ENCODE measurements at regions not wholly inside any gene's neighbourhood (a gene's known extent, or its start where the extent isn't known, plus 50 kb on each side); places are given as distances from the start of the nearest gene placed in this dataset.

GRCh38 chr5:20044460-20044859, 56.5 kb upstream of the CDH18 start:
- no peak for DNase-seq (ENCODE audit: low read depth)
- TF ChIP-seq, protein P1, sequence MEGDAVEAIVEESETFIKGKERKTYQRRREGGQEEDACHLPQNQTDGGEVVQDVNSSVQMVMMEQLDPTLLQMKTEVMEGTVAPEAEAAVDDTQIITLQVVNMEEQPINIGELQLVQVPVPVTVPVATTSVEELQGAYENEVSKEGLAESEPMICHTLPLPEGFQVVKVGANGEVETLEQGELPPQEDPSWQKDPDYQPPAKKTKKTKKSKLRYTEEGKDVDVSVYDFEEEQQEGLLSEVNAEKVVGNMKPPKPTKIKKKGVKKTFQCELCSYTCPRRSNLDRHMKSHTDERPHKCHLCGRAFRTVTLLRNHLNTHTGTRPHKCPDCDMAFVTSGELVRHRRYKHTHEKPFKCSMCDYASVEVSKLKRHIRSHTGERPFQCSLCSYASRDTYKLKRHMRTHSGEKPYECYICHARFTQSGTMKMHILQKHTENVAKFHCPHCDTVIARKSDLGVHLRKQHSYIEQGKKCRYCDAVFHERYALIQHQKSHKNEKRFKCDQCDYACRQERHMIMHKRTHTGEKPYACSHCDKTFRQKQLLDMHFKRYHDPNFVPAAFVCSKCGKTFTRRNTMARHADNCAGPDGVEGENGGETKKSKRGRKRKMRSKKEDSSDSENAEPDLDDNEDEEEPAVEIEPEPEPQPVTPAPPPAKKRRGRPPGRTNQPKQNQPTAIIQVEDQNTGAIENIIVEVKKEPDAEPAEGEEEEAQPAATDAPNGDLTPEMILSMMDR (IDR thresholded peaks at IDR 0.05; ENCODE audit: low read depth, low read length, missing control alignments), result no peak
- in situ Hi-C loops (cut with HindIII; ENCODE audit: low sequenced_read_pairs), result no loop called here
- H3K4me3 ChIP-seq (ENCODE audit: low read depth, low read length), result no peak overlapping the region

DNA sequence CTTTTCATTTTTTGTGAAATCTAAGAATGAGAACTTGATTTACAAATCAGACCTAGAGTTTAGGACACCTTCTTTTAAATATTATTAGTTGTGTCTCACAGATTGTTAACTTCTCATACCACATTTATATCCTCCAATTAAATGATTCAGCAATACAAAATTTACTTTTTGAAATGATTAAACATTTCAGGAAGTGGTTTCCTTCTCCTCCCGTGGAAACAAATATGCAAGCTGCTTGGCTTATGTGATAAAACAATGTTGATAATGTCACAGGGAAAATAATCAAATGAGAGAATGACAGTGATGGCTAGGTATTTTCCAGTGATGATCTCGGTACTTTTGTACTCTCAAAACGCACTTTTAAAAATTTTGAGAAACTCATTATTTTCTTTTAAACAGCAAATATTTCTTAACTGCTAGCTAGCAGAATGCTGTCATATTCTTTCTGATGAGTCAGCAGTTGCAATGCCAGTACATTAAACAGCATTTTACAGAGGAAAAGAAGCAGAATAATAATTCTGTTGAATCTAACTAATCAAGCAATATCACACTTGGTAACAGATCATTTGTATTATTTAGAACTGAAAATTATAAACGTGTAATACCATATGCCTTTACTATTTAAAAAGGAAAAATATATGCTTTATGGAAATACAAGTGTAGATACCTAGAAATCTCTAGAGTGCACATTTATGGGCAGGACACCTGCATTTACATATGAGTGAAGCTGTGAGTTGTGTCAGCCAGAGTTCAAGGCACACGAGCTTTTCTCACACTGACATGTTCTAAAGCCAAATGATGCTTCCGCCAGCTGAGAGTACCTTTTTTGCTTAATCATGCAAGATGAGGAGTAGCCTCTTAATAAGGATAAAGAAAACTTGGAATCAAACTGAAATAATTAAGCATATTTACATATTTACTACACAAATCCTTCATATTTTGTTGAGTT, 53.6 kb upstream of the CDH18 start:
- DNase-seq (ENCODE audit: low read depth), result no peak
- H3K4me3 ChIP-seq (ENCODE audit: low read depth, low read length), result no peak overlapping the region
- in situ Hi-C loops (cut with HindIII; ENCODE audit: low sequenced_read_pairs), result no loop called here
- TF ChIP-seq, protein P1 (IDR thresholded peaks at IDR 0.05; ENCODE audit: low read depth, low read length, missing control alignments), result no peak

- in situ Hi-C loops (cut with HindIII; ENCODE audit: low sequenced_read_pairs), result no loop called here
- DNase-seq (ENCODE audit: low read depth), result no peak
- TF ChIP-seq, protein P1 (IDR thresholded peaks at IDR 0.05; ENCODE audit: low read depth, low read length, missing control alignments), result no peak
- H3K4me3 ChIP-seq (ENCODE audit: low read depth, low read length), result no peak overlapping the region
These were observed 52.9 kb upstream of the CDH18 start for GRCh38 chr5:20040901-20041300.
